ENCODE measurements at regions not wholly inside any gene's neighbourhood (a gene's known extent, or its start where the extent isn't known, plus 50 kb on each side); places are given as distances from the start of the nearest gene placed in this dataset.

- no peak for TF ChIP-seq POLR2AphosphoS2 (conservative IDR thresholded peaks at IDR 0.05; ENCODE audit: low read length)
- no peak for TF ChIP-seq RAD21 (conservative IDR thresholded peaks at IDR 0.05 in 1 of 2, IDR thresholded peaks at IDR 0.05 in 1 of 2)
- TF ChIP-seq SMC3 (IDR thresholded peaks at IDR 0.05): no peak
- TF ChIP-seq CEBPB (IDR thresholded peaks at IDR 0.05): no peak
- TF ChIP-seq RCOR1 (IDR thresholded peaks at IDR 0.05; ENCODE audit: low read depth, low read length): no peak
- TF ChIP-seq CTCF (IDR thresholded peaks at IDR 0.05): no peak
- TF ChIP-seq POLR2A (IDR thresholded peaks at IDR 0.05; ENCODE audit: low read length): no peak
- TF ChIP-seq RFX5 (IDR thresholded peaks at IDR 0.05): no peak
- no peak for TF ChIP-seq HMGXB4 (CRISPR knock-in tag; IDR thresholded peaks at IDR 0.05; ENCODE audit: borderline replicate concordance)
- TF ChIP-seq SREBF2 (IDR thresholded peaks at IDR 0.05): no peak
- no peak for TF ChIP-seq MAFK (IDR thresholded peaks at IDR 0.05; ENCODE audit: partially characterized antibody)
- no peak for TF ChIP-seq EP300 (IDR thresholded peaks at IDR 0.05)
- TF ChIP-seq HDAC2 (IDR thresholded peaks at IDR 0.05): no peak
- TF ChIP-seq MAX (IDR thresholded peaks at IDR 0.05): no peak
These were observed 747.2 kb upstream of the NEGR1 start for GRCh38 chr1:73029571-73029970.
